HG03520 (cell line): ENCODE measurements at regions not wholly inside any gene's neighbourhood (a gene's known extent, or its start where the extent isn't known, plus 50 kb on each side); places are given as distances from the start of the nearest gene placed in this dataset.
"Not testable (repeated sequence)": the region's sequence is repeated elsewhere in the genome, so short reads cannot be mapped to it uniquely, and the experiment has no call there.

Source experiments
- ATAC-seq: cut with Tn5 transposase; IDR thresholded peaks from one replicate; pipeline ENCODE4 v1.9.1; 2021; ENCODE audit warnings: mild to moderate bottlenecking, moderate library complexity; ENCODE audit not compliant: unreplicated experiment

GRCh38 chr9:30773427-30773826 is 1611.0 kb upstream of the ACO1 start:
- no peak for ATAC-seq

DNA sequence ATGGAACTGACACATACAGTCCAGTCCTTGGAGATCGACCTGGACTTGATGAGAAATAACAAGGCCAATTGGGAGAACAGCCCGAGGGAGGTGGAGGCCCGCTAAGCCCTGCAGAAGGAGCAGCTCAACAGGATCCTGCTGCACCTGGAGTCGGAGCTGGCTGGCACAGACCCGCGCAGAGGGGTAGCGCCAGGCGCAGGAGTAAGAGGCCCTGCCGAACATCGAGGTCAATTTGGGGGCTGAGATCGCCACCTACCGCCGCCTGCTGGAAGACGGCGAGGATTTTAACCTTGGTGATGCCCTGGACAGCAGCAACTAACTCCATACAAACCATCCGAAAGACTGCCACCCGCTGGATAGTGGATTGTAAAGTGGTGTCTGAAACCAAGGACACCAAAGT is 1610.1 kb upstream of the ACO1 start:
- no peak for ATAC-seq

- ATAC-seq: no peak
Observed at GRCh38 chr9:30775236-30775635, 1609.2 kb upstream of the ACO1 start.

DNA sequence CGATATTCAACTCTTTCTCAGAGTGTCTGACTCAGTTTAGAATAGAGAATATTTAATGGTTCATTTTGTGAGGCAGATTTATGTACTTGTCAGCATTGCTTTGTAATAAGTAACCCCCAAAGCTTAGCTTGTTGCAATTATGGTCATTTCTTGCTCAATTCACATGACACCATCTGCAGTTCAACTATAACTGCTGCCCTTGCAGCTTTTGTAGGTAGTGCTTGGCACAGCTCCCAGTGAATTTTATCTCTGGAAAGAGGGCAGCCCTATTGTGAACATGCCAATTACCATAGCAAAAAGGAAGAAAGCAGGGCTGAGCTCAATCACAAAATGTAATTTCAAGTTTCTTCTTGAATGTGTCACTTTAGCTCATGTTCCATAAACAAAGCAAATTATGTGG is 1587.7 kb upstream of the ACO1 start:
- no peak for ATAC-seq

GRCh38 chr9:30799527-30800101 is 1584.8 kb upstream of the ACO1 start:
- no peak for ATAC-seq

DNA sequence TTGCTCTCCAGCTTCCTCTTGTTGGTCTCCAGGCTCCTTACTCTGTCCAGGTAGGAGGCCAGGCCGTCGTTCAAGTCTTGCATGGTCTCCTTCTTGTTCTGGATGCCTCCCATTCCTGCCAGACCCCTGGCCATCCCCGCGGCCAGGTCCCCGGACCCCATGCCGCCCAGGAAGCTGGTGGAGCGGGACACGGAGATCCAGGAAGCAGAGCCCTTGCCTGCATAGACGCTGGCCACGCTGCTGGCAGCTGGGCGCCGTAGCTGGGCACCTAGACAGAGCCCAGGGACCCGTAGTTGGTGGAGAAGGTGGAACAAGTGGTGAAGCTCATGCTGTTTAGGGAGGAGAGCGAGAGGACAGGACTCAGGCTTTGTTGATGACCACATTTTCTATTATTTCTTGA is 1584.0 kb upstream of the ACO1 start:
- no peak for ATAC-seq

DNA sequence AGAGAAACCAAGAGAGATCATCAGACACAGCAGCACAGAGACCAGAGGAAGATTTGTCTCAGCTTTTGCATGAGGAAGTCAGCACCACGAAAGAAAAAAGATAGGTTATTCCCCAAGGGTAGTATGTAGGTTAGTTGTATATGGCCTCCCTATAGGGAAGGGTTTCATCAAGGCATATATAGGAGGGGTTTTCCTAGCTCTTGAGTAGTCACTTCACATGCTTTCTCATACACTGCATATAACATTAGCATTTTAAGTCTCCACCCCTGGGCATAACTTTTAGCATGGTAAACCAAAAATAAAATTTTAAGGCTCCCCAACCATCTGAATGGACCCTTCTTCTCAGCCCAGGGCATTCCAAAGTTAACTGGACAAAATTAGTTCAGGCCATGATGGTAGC is 1571.6 kb upstream of the ACO1 start:
- ATAC-seq: no peak

- no peak for ATAC-seq
Observed at GRCh38 chr9:30815585-30815984, 1568.9 kb upstream of the ACO1 start.

GRCh38 chr9:30845136-30845535 is 1539.3 kb upstream of the ACO1 start:
- ATAC-seq: no peak

- ATAC-seq: no peak
Observed at GRCh38 chr9:30846651-30847050, 1537.8 kb upstream of the ACO1 start.

DNA sequence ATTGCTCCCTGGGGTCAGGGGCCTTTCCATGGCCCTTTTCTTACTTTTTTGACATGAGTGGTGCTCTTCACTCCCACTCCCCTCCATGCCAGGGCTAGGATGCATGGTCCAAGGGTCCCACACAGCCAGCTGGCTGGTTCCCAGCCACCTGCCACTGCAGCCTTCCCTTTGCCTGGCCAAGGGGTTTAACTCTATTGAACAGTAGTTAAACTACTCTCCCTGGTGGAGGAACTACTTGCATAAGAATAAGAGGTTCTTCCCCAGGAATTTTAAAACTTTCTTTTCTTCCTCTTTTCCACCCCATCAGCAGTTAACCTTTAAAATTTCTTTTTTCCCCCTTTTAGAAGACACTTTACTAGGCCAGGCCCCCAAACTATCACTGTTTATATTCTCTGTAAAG is 1532.8 kb upstream of the ACO1 start:
- ATAC-seq: no peak

- ATAC-seq: no peak
Observed at GRCh38 chr9:30900706-30901105, 1483.7 kb upstream of the ACO1 start.

- no peak for ATAC-seq
Observed at GRCh38 chr9:30913331-30913730, 1471.1 kb upstream of the ACO1 start.

- no peak for ATAC-seq
Observed at GRCh38 chr9:30915451-30915850, 1469.0 kb upstream of the ACO1 start.

DNA sequence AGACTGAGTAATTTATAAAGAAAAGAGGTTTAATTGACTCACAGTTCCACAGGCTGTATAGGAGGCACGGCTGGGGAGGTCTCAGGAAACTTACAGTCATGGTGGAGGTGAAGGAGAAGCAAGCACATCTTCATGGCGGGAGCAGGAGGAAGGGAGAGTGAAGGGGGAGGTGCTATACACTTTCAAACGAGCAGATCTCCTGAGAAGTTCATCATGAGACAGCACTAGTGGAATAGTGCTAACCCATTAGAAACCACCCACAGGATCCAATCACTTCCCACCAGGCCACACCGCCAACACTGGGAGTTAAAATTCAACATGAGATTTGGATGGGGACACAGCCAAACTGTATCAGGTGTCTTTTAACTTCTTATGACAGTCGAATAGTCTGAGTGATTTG is 1459.3 kb upstream of the ACO1 start:
- no peak for ATAC-seq

DNA sequence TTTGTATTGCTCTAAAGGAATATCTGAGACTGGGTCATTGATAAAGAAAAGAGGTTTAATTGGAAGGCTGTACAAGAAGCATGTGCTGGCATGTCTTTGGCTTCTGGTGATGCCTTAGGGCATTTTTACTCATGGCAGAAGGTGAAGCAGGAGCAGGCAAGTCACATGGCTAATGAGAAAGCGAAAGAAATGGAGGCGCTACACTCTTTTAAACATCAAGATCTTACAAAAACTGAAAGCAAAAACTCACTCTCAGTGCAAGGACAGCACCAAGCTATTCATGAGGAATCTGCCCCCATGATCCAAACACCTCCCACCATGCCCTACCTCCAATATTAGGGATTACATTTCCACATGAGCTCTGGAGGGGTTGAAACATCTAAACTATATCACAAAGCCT is 1458.8 kb upstream of the ACO1 start:
- ATAC-seq: no peak

DNA sequence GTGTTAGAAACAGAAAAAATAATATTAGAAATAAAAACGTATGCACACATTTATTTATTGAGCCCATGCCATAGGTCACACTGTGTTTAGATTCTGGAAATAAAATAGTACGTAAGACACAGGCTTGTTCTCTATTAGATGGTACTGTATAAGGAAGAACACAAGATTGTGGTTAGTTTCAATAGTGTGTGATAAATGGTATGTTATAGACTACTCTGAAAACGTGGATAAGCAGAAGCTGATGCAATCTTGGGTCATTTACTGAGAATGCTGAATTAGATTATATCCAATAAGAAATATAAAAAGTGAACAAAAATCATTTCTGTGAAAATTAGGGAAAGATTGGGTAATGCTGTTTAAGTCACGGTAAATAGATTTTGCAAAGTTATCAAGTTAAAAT is 1456.4 kb upstream of the ACO1 start:
- no peak for ATAC-seq

- ATAC-seq: no peak
Observed at GRCh38 chr9:30932226-30932625, 1452.2 kb upstream of the ACO1 start.

DNA sequence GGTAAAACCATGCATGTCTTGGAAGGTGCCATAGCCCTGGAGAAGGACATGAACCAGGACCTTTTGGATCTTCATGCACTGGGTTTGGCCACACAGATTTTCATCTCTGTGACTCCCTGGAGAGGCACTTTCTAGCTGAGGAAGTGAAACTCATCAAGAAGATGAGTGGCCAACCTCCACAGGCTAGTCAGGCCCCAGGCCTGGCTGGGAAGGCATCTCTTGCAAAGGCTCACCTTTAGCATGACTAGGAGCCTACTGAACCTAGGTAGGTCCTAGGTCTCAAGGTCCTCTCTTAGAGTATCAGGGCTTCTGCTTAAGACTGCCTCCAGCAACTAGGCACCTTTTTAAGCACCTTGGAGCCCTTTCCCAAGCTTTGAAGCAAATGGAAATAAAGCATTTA is 1448.7 kb upstream of the ACO1 start:
- ATAC-seq: no peak

- no peak for ATAC-seq
Observed at GRCh38 chr9:30937106-30937505, 1447.3 kb upstream of the ACO1 start.

DNA sequence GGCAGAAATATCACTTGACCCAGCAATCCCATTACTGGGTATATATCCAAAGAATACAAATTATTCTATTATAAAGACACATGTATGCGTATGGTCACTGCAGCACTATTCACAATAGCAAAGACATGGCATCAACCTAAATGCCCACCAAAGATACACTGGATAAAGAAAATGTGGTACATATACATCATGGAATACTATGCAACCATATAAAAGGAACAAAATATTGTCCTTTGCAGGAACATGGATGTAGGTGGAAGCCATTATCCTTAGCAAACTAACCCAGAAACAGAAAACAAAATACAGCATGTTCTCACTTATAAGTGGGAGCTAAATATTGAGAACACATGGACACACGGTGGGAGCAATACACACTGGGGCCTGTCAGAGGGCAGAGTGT is 1441.6 kb upstream of the ACO1 start:
- not testable (repeated sequence) for ATAC-seq

DNA sequence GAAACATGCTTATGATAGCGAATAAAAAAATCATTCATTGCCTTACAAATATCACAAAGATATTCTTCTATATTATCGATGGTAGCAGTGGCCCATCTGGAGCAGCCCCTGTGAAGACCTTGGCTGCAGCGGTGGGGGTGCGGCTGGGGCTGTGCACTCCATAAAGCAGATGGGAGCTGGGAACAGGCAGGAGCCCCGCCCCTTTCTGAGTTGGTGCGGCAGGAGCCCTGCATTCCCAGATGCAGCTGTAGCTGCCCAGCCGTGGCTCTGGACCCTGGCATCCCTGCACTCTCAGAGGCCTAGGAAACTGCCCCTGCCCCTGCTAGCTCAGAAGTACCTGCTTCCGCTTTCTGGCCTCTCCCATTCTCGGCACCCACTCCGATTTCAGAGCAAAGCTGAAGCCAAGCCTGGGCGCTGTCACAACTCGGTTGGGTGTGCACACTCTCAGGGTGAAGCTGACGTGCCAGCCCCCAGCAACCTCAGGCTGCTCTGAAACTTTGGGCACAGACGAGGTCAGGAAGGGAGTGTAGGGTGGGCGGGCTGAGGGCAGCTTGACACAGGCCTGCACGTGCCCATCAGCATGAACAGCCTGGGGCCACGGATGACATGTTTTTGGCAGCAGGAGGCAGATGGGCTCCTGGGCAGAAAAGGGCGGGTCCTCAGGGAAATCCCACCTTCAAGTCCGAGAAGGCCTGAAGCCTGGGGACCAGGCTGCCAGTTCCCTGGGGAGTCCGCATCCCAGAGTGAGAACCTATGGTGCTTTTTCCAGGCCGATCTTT is 1440.8 kb upstream of the ACO1 start:
- no peak for ATAC-seq

- no peak for ATAC-seq
Observed at GRCh38 chr9:30944225-30944569, 1440.2 kb upstream of the ACO1 start.
